ENCODE measurements at regions not wholly inside any gene's neighbourhood (a gene's known extent, or its start where the extent isn't known, plus 50 kb on each side); places are given as distances from the start of the nearest gene placed in this dataset.

- no TSS peak for BruUV-seq (replicated peaks)
- Histone ChIP-seq H3K4ac (ENCODE audit: low read depth, low read length) (no peak overlapping the region), H3K9ac (ENCODE audit: low read depth, low read length) (no peak overlapping the region), H4K8ac (ENCODE audit: low read depth in 2 of 2, low read length in 2 of 2) (no peak overlapping the region), H3K27ac (ENCODE audit: insufficient read depth, low read length) (no peak overlapping the region), H3K9me1 (ENCODE audit: insufficient read depth, low read length) (no peaks in the 10 kb centered on the region), H3K14ac (replicated peaks; ENCODE audit: low read depth, low read length) (no peak overlapping the region), H4K20me1 (ENCODE audit: insufficient read depth, low read length) (no peaks in the 10 kb centered on the region), H3K9me3 (ENCODE audit: control insufficient read depth, insufficient read depth, low read length) (no peaks in the 10 kb centered on the region; the same call in 1 of the 2 replicates), H3K36me3 (ENCODE audit: control insufficient read depth, insufficient read depth, low read length) (no peaks in the 10 kb centered on the region), H2AK5ac (ENCODE audit: low read depth, low read length) (no peak overlapping the region), H2AK9ac (replicated peaks; ENCODE audit: low read depth, low read length, poor library complexity) (no peak overlapping the region), H3K23ac (ENCODE audit: low read depth, low read length) (no peak overlapping the region), H3K4me2 (ENCODE audit: low read depth, low read length) (no peak overlapping the region), H2BK120ac (ENCODE audit: low read depth, low read length) (no peak overlapping the region), H3K18ac (ENCODE audit: low read depth, low read length) (no peak overlapping the region), H3K4me1 (ENCODE audit: control insufficient read depth, insufficient read depth, low read length) (no peaks in the 10 kb centered on the region), H3K79me1 (ENCODE audit: low read depth in 1 of 2, low read length in 2 of 2) (no peaks in the 10 kb centered on the region), H4K5ac (ENCODE audit: low read depth, low read length) (no peak overlapping the region), H2BK5ac (ENCODE audit: low read depth, low read length, poor library complexity, severe bottlenecking) (no peak overlapping the region), H2BK15ac (ENCODE audit: low read depth, low read length) (no peak overlapping the region), H3K27me3 (ENCODE audit: control insufficient read depth, insufficient read depth, low read length) (no peaks in the 10 kb centered on the region), H4K91ac (ENCODE audit: insufficient read depth, low read depth, low read length) (no peak overlapping the region), H3K4me3 (ENCODE audit: insufficient read depth, low read depth, low read length) (no peak overlapping the region), H2BK20ac (ENCODE audit: low read depth, low read length) (no peak overlapping the region), H2AFZ (replicated peaks; ENCODE audit: low read length, poor library complexity) (no peak overlapping the region), H3K56ac (ENCODE audit: extremely low read depth, insufficient read depth, low read length) (no peak overlapping the region)
- in situ Hi-C loops (cut with MboI; ENCODE audit: low sequenced_read_pairs), result no loop called here
- no peak for DNase-seq
- ATAC-seq (ENCODE audit: low read depth), result no peak
- TF ChIP-seq POLR2A (IDR thresholded peaks at IDR 0.05; ENCODE audit: low read depth, low read length) (no peak), MAFK (IDR thresholded peaks at IDR 0.05; ENCODE audit: low read depth, low read length) (no peak), MXI1 (IDR thresholded peaks at IDR 0.05; ENCODE audit: borderline replicate concordance, low read depth, low read length) (no peak), RCOR1 (IDR thresholded peaks at IDR 0.05; ENCODE audit: insufficient replicate concordance, low read length) (no peak), RAD21 (IDR thresholded peaks at IDR 0.05; ENCODE audit: low read length) (no peak), SMC3 (IDR thresholded peaks at IDR 0.05; ENCODE audit: low read depth, low read length) (no peak), MAZ (IDR thresholded peaks at IDR 0.05; ENCODE audit: borderline replicate concordance, low read depth, low read length) (no peak), CEBPB (IDR thresholded peaks at IDR 0.05; ENCODE audit: low read depth, low read length) (no peak), BHLHE40 (IDR thresholded peaks at IDR 0.05; ENCODE audit: low read depth, low read length) (no peak), NFE2L2 (IDR thresholded peaks at IDR 0.05; ENCODE audit: low read depth, low read length) (no peak), RFX5 (IDR thresholded peaks at IDR 0.05; ENCODE audit: low read depth, low read length) (no peak), FOS (IDR thresholded peaks at IDR 0.05; ENCODE audit: low read depth, low read length) (no peak)
- dilution Hi-C loops (cut with HindIII; ENCODE audit: low sequenced_read_pairs, unreplicated experiment), result no loop called here
- intact Hi-C loops (cut with micrococcal nuclease), result no loop called here
- WGBS, 2 experiments (ENCODE audit: extremely low coverage in 2 of 2, insufficient read length in 1 of 2), result no CpG with 5 or more reads among the region's 1 CpG
- ChIA-PET POLR2A (ENCODE audit: unreplicated experiment) (no interaction called here), CTCF (no interaction called here)
Measured at GRCh38 chr1:230494026-230494425, 67.9 kb upstream of the PGBD5 start.
